A673 (cell line): ENCODE measurements at regions not wholly inside any gene's neighbourhood (a gene's known extent, or its start where the extent isn't known, plus 50 kb on each side); places are given as distances from the start of the nearest gene placed in this dataset.

Experiments used
- CTCF ChIP-seq: fragments of 300-800, 200-600 bp; sonication (generic); conservative IDR thresholded peaks from 2 replicates; pipeline ENCODE4 v1.5.1; 2017; ENCODE audit warnings: low read depth, mild to moderate bottlenecking, antibody characterized with exemption, low read length, moderate library complexity, mixed read lengths
- EZH2 ChIP-seq: fragments of 200-600 bp; sonication (generic); IDR thresholded peaks from 2 replicates; pipeline ENCODE4 v1.6.1; 2017; ENCODE audit warnings: borderline replicate concordance, low read depth, mild to moderate bottlenecking, mixed read lengths, antibody characterized with exemption, low read length; ENCODE audit not compliant: poor library complexity, severe bottlenecking

GRCh38 chr13:61770681-61771080 lies 355.0 kb upstream of the PCDH20 start:
- no peak for TF ChIP-seq CTCF
- no peak for TF ChIP-seq EZH2
